ENCODE measurements at regions not wholly inside any gene's neighbourhood (a gene's known extent, or its start where the extent isn't known, plus 50 kb on each side); places are given as distances from the start of the nearest gene placed in this dataset.

GRCh38 chr3:106628407-106628806 lies 748.8 kb upstream of the CCDC54 start:
- H3K4me3 ChIP-seq (ENCODE audit: low read depth in 1 of 3, low read length in 3 of 3) = no peak overlapping the region

GRCh38 chr3:106629215-106629832 lies 747.9 kb upstream of the CCDC54 start:
- no peak overlapping the region for H3K9ac ChIP-seq (ENCODE audit: low read depth in 1 of 2, low read length in 2 of 2)
- TF ChIP-seq YY1 (IDR thresholded peaks at IDR 0.05) (no peak), RAD21 (IDR thresholded peaks at IDR 0.05) (no peak), ZBTB33 (IDR thresholded peaks at IDR 0.05) (no peak)
- no peaks in the 10 kb centered on the region for H3K27me3 ChIP-seq (ENCODE audit: control insufficient read depth in 4 of 4, insufficient read depth in 4 of 4, low read length in 3 of 4)
- no peak overlapping the region for H3K27ac ChIP-seq (ENCODE audit: low read depth in 1 of 2, low read length in 2 of 2)
- no peaks in the 10 kb centered on the region for H3K4me1 ChIP-seq (ENCODE audit: control insufficient read depth in 4 of 4, insufficient read depth in 4 of 4, low read length in 3 of 4)
- H3K9me3 ChIP-seq (ENCODE audit: control insufficient read depth in 4 of 4, low read length in 3 of 4) = peaks cover 0 to 2% (median 1%) of the 10 kb centered on the region in 4 donors
- no peaks in the 10 kb centered on the region for H3K36me3 ChIP-seq (ENCODE audit: control insufficient read depth in 4 of 4, insufficient read depth in 3 of 4, low read depth in 1 of 4, low read length in 3 of 4)
- no peak overlapping the region for H3K4me3 ChIP-seq (ENCODE audit: low read depth in 1 of 3, low read length in 3 of 3)
- WGBS = 38% methylated on average over 2 of the region's 2 CpGs
- no peak for DNase-seq (ENCODE audit: low spot score)

More at GRCh38 chr3:106628407-106628806, 748.8 kb upstream of the CCDC54 start:
- Histone ChIP-seq H3K9me3 (ENCODE audit: control insufficient read depth in 4 of 4, low read length in 3 of 4) (peaks cover 0 to 4% (median 1%) of the 10 kb centered on the region in 4 donors), H3K4me1 (ENCODE audit: control insufficient read depth in 4 of 4, insufficient read depth in 4 of 4, low read length in 3 of 4) (no peaks in the 10 kb centered on the region), H3K27ac (ENCODE audit: low read depth in 1 of 2, low read length in 2 of 2) (no peak overlapping the region), H3K27me3 (ENCODE audit: control insufficient read depth in 4 of 4, insufficient read depth in 4 of 4, low read length in 3 of 4) (no peaks in the 10 kb centered on the region), H3K9ac (ENCODE audit: low read depth in 1 of 2, low read length in 2 of 2) (no peak overlapping the region), H3K36me3 (ENCODE audit: control insufficient read depth in 4 of 4, insufficient read depth in 3 of 4, low read depth in 1 of 4, low read length in 3 of 4) (no peaks in the 10 kb centered on the region)
- DNase-seq (ENCODE audit: low spot score) = no peak
- TF ChIP-seq GABPA (IDR thresholded peaks at IDR 0.05 in 1 of 2, conservative IDR thresholded peaks at IDR 0.05 in 1 of 2) (no peak), EGR1 (IDR thresholded peaks at IDR 0.05; ENCODE audit: low read depth in 2 of 2) (no peak), FOXA2 (IDR thresholded peaks at IDR 0.05) (no peak), RAD21 (IDR thresholded peaks at IDR 0.05) (no peak), ZBTB33 (IDR thresholded peaks at IDR 0.05) (no peak), NR2F2 (IDR thresholded peaks at IDR 0.05) (no peak), SP1 (IDR thresholded peaks at IDR 0.05) (no peak), JUND (IDR thresholded peaks at IDR 0.05) (no peak), TAF1 (conservative IDR thresholded peaks at IDR 0.05) (no peak), MAX (IDR thresholded peaks at IDR 0.05) (no peak), HNF4A (conservative IDR thresholded peaks at IDR 0.05) (no peak)
- TF ChIP-seq, protein P1, sequence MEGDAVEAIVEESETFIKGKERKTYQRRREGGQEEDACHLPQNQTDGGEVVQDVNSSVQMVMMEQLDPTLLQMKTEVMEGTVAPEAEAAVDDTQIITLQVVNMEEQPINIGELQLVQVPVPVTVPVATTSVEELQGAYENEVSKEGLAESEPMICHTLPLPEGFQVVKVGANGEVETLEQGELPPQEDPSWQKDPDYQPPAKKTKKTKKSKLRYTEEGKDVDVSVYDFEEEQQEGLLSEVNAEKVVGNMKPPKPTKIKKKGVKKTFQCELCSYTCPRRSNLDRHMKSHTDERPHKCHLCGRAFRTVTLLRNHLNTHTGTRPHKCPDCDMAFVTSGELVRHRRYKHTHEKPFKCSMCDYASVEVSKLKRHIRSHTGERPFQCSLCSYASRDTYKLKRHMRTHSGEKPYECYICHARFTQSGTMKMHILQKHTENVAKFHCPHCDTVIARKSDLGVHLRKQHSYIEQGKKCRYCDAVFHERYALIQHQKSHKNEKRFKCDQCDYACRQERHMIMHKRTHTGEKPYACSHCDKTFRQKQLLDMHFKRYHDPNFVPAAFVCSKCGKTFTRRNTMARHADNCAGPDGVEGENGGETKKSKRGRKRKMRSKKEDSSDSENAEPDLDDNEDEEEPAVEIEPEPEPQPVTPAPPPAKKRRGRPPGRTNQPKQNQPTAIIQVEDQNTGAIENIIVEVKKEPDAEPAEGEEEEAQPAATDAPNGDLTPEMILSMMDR (IDR thresholded peaks at IDR 0.05; ENCODE audit: low read depth, low read length, missing input control) = no peak

All from liver (tissue), 8 donors.